Tibial artery (tissue), 4 donors: ENCODE measurements at regions not wholly inside any gene's neighbourhood (a gene's known extent, or its start where the extent isn't known, plus 50 kb on each side); places are given as distances from the start of the nearest gene placed in this dataset.
"Not testable (repeated sequence)": the region's sequence is repeated elsewhere in the genome, so short reads cannot be mapped to it uniquely, and the experiment has no call there.

ENCODE experiments used
- DNase-seq, 2 donors: peaks; one replicate each; pipeline ENCODE4 v3.0.0-alpha.2; 2019
- H3K27ac ChIP-seq, 2 donors: fragments of 200-600 bp; sonication (generic) in 1 of 2; 1 replicate in 1 of 2; 2 replicates in 1 of 2; pipeline ENCODE4 v1.5.1; 2018 to 2019; ENCODE audit warnings: mild to moderate bottlenecking in 1 of 2
- H3K27me3 ChIP-seq, 2 donors: fragments of 200-600 bp; sonication (generic) in 1 of 2; one replicate each; pipeline versions ENCODE4 v1.5.1 to v1.6.0; 2016 to 2019
- H3K36me3 ChIP-seq, 3 donors: fragments of 200-600 bp; sonication (generic) in 2 of 3; one replicate each; pipeline ENCODE4 v1.5.1; 2016 to 2019; ENCODE audit warnings: mild to moderate bottlenecking in 2 of 3
- H3K4me1 ChIP-seq, 4 donors: fragments of 200-600 bp; sonication (generic) in 2 of 4; 1 replicate in 3 of 4; 2 replicates in 1 of 4; pipeline ENCODE4 v1.5.1; 2016 to 2019
- H3K4me3 ChIP-seq, 2 donors: fragments of 200-600 bp; sonication (generic) in 1 of 2; 1 replicate in 1 of 2; 2 replicates in 1 of 2; pipeline ENCODE4 v1.5.1; 2018 to 2019; ENCODE audit warnings: mild to moderate bottlenecking in 2 of 2
- H3K9me3 ChIP-seq, 3 donors: fragments of 200-600 bp; sonication (generic) in 1 of 3; one replicate each; pipeline ENCODE4 v1.5.1; 2016 to 2019
- CTCF ChIP-seq, 2 experiments: fragments of 200-600 bp in 1 of 2; fragments of 450-650 bp in 1 of 2; IDR thresholded peaks; one replicate each; pipeline ENCODE4 v1.5.1; 2017 to 2019; ENCODE audit warnings: antibody characterized with exemption in 2 of 2, mild to moderate bottlenecking in 1 of 2, moderate library complexity in 1 of 2
- intact Hi-C: fragments of 100-400 bp; cut with DNase I; formaldehyde crosslinking; loops from one replicate; pipeline ENCODE4 v1.15.0; 2023; ENCODE audit warnings: low total_unique reads

GRCh38 chr17:22305356-22306071 lies 613.2 kb downstream of the KCNJ18 start:
- Histone ChIP-seq H3K9me3 (peaks cover 0 to 18% (median 0%) of the 10 kb centered on the region in 3 donors), H3K27ac (no peak overlapping the region), H3K4me3 (no peak overlapping the region), H3K36me3 (no peaks in the 10 kb centered on the region), H3K27me3 (no peaks in the 10 kb centered on the region), H3K4me1 (no peaks in the 10 kb centered on the region)
- intact Hi-C loops: no loop called here
- no peak for DNase-seq
- no peak for TF ChIP-seq CTCF (IDR thresholded peaks at IDR 0.05)

- H3K9me3 ChIP-seq, H3K4me1 ChIP-seq, intact Hi-C loops, H3K4me3 ChIP-seq, H3K36me3 ChIP-seq, H3K27ac ChIP-seq, DNase-seq, H3K27me3 ChIP-seq: not testable (repeated sequence)
Measured at GRCh38 chr17:22310292-22310691, 618.0 kb downstream of the KCNJ18 start.

- no peaks in the 10 kb centered on the region for H3K27me3 ChIP-seq
- no peak for TF ChIP-seq CTCF (IDR thresholded peaks at IDR 0.05)
- H3K9me3 ChIP-seq: peaks cover 0 to 6% (median 0%) of the 10 kb centered on the region in 3 donors
- no peaks in the 10 kb centered on the region for H3K36me3 ChIP-seq
- no peak for DNase-seq
- H3K4me1 ChIP-seq: no peaks in the 10 kb centered on the region
- no peak overlapping the region for H3K4me3 ChIP-seq
- intact Hi-C loops: no loop called here
- H3K27ac ChIP-seq: no peak overlapping the region
Measured at GRCh38 chr17:22310717-22311686, 618.7 kb downstream of the KCNJ18 start.

- H3K4me1 ChIP-seq, H3K9me3 ChIP-seq, H3K36me3 ChIP-seq, H3K27me3 ChIP-seq, intact Hi-C loops, H3K27ac ChIP-seq, DNase-seq, H3K4me3 ChIP-seq: not testable (repeated sequence)
Measured at GRCh38 chr17:22321001-22321400, 628.7 kb downstream of the KCNJ18 start.

- intact Hi-C loops, H3K4me3 ChIP-seq, H3K9me3 ChIP-seq, H3K27me3 ChIP-seq, H3K36me3 ChIP-seq, H3K4me1 ChIP-seq, DNase-seq, H3K27ac ChIP-seq: not testable (repeated sequence)
Measured at GRCh38 chr17:22322893-22323550, 630.7 kb downstream of the KCNJ18 start.

GRCh38 chr17:22337467-22337866 lies 645.1 kb downstream of the KCNJ18 start:
- Histone ChIP-seq H3K27ac (no peak overlapping the region), H3K36me3 (no peaks in the 10 kb centered on the region), H3K27me3 (no peaks in the 10 kb centered on the region), H3K9me3 (no peaks in the 10 kb centered on the region), H3K4me3 (no peak overlapping the region), H3K4me1 (no peaks in the 10 kb centered on the region)
- DNase-seq: no peak
- intact Hi-C loops: no loop called here
- no peak for TF ChIP-seq CTCF (IDR thresholded peaks at IDR 0.05)

GRCh38 chr17:22356603-22357002 lies 664.3 kb downstream of the KCNJ18 start:
- DNase-seq, H3K4me3 ChIP-seq, H3K36me3 ChIP-seq, H3K27ac ChIP-seq, H3K9me3 ChIP-seq, H3K4me1 ChIP-seq, intact Hi-C loops, H3K27me3 ChIP-seq: not testable (repeated sequence)

GRCh38 chr17:22370988-22371387 lies 678.7 kb downstream of the KCNJ18 start:
- H3K4me3 ChIP-seq, intact Hi-C loops, DNase-seq, H3K9me3 ChIP-seq, H3K4me1 ChIP-seq, H3K27ac ChIP-seq, H3K27me3 ChIP-seq, H3K36me3 ChIP-seq: not testable (repeated sequence)
